Body of pancreas (tissue), 4 donors: ENCODE measurements at regions not wholly inside any gene's neighbourhood (a gene's known extent, or its start where the extent isn't known, plus 50 kb on each side); places are given as distances from the start of the nearest gene placed in this dataset.

Experiments
- POLR2A ChIP-seq, 3 donors: fragments of 450-650 bp; IDR thresholded peaks; one replicate each; pipeline ENCODE4 v1.6.1; 2016; ENCODE audit warnings: antibody characterized with exemption in 3 of 3, mild to moderate bottlenecking in 2 of 3
- TF ChIP-seq, protein P1 (sequence below), 7 experiments: fragments of 450-650 bp in 4 of 7; fragments of 200-600 bp in 3 of 7; sonication (generic) in 3 of 7; IDR thresholded peaks; one replicate each; pipeline ENCODE4 v1.5.1; 2016 to 2019; ENCODE audit warnings: antibody characterized with exemption in 7 of 7

GRCh38 chr5:152116934-152117333 is 192.3 kb upstream of the GLRA1 start:
- TF ChIP-seq, protein P1, sequence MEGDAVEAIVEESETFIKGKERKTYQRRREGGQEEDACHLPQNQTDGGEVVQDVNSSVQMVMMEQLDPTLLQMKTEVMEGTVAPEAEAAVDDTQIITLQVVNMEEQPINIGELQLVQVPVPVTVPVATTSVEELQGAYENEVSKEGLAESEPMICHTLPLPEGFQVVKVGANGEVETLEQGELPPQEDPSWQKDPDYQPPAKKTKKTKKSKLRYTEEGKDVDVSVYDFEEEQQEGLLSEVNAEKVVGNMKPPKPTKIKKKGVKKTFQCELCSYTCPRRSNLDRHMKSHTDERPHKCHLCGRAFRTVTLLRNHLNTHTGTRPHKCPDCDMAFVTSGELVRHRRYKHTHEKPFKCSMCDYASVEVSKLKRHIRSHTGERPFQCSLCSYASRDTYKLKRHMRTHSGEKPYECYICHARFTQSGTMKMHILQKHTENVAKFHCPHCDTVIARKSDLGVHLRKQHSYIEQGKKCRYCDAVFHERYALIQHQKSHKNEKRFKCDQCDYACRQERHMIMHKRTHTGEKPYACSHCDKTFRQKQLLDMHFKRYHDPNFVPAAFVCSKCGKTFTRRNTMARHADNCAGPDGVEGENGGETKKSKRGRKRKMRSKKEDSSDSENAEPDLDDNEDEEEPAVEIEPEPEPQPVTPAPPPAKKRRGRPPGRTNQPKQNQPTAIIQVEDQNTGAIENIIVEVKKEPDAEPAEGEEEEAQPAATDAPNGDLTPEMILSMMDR (IDR thresholded peaks at IDR 0.05) = no peak
- no peak for TF ChIP-seq POLR2A (IDR thresholded peaks at IDR 0.05)
